Kidney epithelial cell (primary cell): ENCODE measurements at regions not wholly inside any gene's neighbourhood (a gene's known extent, or its start where the extent isn't known, plus 50 kb on each side); places are given as distances from the start of the nearest gene placed in this dataset.

Experiments
- DNase-seq: peaks from one replicate; pipeline ENCODE4 v3.0.0-alpha.2; 2010; ENCODE audit warnings: low read depth
- H3K27me3 ChIP-seq: 2 replicates; pipeline ENCODE4 v1.6.0; 2011; ENCODE audit warnings: low read length; ENCODE audit not compliant: control insufficient read depth, insufficient read depth
- H3K36me3 ChIP-seq: 2 replicates; pipeline ENCODE4 v1.5.1; 2011; ENCODE audit warnings: low read length; ENCODE audit not compliant: control insufficient read depth, insufficient read depth
- H3K4me3 ChIP-seq: 2 replicates; pipeline ENCODE4 v1.5.1; 2011; ENCODE audit warnings: low read depth, mild to moderate bottlenecking, control low read depth, low read length
- TF ChIP-seq, protein P1 (sequence below): IDR thresholded peaks from 2 replicates; pipeline ENCODE4 v1.5.1; 2011; ENCODE audit warnings: mild to moderate bottlenecking, moderate library complexity, low read length, control low read depth, inconsistent platforms; ENCODE audit not compliant: insufficient read depth, poor library complexity, severe bottlenecking

DNA sequence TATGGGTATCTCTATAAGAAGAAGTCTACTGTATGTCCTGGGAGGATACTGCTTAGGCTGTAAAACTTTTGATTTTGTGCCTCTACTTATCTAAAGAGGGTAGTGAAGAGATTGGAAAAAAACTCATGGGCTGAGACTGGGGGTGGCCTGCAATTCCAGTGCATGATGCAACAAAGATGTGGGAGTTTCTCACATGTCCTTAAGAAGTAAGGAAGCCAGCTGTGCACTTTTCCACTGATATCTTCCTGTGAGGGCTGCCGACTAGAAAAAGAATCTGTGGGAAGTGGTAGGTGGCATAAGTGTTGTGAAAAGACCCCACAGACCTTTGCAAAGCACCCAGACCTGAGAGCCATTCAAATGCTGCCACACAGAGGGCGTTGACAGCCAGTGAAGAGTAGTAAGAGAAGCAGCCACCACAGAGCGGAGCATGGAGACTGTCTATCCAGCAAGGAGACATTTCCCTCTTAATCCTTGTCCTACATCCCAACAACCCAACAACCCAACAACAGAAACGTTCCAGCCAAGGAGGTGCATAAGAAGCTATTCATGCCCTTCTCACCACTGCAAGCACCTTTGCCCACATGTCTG is 65.1 kb downstream of the PFDN4 start:
- no peak overlapping the region for H3K4me3 ChIP-seq
- H3K27me3 ChIP-seq: no peaks in the 10 kb centered on the region
- TF ChIP-seq, protein P1, sequence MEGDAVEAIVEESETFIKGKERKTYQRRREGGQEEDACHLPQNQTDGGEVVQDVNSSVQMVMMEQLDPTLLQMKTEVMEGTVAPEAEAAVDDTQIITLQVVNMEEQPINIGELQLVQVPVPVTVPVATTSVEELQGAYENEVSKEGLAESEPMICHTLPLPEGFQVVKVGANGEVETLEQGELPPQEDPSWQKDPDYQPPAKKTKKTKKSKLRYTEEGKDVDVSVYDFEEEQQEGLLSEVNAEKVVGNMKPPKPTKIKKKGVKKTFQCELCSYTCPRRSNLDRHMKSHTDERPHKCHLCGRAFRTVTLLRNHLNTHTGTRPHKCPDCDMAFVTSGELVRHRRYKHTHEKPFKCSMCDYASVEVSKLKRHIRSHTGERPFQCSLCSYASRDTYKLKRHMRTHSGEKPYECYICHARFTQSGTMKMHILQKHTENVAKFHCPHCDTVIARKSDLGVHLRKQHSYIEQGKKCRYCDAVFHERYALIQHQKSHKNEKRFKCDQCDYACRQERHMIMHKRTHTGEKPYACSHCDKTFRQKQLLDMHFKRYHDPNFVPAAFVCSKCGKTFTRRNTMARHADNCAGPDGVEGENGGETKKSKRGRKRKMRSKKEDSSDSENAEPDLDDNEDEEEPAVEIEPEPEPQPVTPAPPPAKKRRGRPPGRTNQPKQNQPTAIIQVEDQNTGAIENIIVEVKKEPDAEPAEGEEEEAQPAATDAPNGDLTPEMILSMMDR: no peak
- no peaks in the 10 kb centered on the region for H3K36me3 ChIP-seq
- DNase-seq: no peak

DNA sequence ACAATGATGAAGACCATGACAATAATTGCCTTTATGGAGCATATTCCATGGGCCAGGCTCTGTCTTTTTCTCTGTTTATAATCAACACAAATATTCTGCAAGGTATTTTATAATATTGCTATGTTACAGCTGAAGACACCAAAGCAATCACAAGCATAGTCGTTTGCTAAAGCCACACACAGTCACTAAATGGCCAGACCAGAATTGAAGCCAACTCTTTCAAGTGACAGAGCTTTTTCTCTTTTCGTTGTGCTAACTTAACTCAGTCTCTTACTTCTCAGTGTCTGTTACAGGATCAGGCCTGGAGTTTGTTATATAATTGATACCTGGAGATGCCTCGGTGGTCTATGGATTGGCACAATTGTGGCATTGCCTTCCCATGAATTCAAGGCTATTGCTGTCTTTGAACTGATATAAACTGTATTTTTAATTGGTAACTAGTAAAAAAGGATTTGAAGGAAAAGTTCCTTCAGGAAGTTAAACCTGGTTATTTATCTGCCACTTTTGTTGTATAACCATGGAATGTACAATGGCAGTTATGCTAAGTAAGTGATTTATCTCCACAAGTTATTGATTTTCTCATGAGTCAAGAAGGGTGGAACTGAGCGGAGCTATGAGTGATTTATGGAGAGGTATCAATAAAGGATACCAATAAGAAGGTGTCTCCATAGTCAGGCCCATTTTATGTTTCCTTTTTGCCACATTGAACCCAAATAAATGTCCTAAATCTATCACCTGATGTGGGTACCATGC is 67.6 kb downstream of the PFDN4 start:
- H3K27me3 ChIP-seq: no peaks in the 10 kb centered on the region
- H3K4me3 ChIP-seq: no peak overlapping the region
- TF ChIP-seq, protein P1: no peak
- no peaks in the 10 kb centered on the region for H3K36me3 ChIP-seq
- DNase-seq: no peak

DNA sequence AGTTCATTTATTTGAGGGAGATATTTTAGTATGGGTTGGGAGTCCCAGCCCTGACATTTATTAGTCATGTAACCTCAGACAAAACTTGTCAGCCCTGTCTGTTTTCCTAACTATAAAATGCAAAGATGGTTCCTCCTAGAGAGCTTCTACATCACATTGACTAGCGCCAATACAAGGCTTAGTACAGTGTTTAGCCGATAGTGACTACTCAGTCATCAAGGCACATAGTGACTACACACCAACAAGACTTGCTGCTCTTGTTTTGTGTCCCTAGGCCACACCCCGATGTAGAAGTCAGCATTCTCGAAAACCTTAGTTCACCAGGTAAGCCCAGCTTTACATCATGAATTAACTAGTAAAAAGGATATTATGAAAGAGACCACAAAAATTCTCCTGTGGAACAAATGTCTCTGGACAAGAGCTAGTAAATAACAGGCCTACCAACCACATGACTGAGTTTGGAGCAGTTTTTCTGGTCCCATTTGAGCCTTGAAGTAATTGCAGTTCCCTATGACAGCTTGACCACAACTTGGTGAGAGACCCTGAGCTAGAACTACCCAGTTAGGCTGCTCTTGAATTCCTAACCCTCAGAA is 68.8 kb downstream of the PFDN4 start:
- H3K4me3 ChIP-seq: no peak overlapping the region
- DNase-seq: no peak
- H3K36me3 ChIP-seq: no peaks in the 10 kb centered on the region
- TF ChIP-seq, protein P1: no peak
- H3K27me3 ChIP-seq: no peaks in the 10 kb centered on the region

DNA sequence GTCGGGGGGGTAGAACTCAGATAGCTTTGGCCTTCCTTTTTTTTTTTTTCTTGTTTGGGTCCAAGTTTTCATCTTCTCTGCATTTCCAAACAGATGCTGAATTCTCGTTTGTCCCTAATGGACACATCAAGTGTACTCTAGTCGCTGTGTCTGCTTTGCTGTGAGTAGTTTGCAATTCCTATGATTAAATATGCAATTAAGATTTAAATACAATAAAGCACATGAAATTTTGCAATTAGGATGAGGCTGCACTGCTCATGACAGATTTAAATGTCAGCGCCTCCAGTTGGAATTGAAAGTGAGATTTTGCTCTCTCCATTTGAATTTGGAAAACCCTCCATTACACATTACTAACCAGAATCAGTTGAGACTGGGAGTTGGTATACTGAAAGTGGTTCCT is 70.4 kb downstream of the PFDN4 start:
- TF ChIP-seq, protein P1: no peak
- Histone ChIP-seq H3K27me3 (no peaks in the 10 kb centered on the region), H3K4me3 (no peak overlapping the region), H3K36me3 (no peaks in the 10 kb centered on the region)
- DNase-seq: no peak

DNA sequence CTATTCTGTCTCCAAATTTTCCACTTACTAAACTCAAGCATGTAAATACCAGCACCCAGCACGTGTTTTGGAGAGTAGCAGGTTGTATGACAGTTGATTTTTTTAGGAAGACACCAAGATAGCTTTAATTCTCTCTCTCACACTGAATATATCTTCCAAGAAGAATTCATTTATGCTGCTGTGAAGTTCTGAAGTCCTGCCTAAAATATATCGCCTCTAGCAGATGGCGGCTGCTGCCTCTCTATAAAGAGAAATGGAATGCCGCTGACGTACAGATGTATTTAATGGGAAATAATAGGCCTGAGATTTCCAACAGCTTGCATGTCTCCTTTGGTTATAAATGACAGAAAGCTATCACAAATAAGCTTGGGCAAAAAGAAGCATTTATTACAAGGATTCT is 74.7 kb downstream of the PFDN4 start:
- no peak overlapping the region for H3K4me3 ChIP-seq
- no peaks in the 10 kb centered on the region for H3K27me3 ChIP-seq
- TF ChIP-seq, protein P1: no peak
- H3K36me3 ChIP-seq: no peaks in the 10 kb centered on the region
- DNase-seq: no peak

DNA sequence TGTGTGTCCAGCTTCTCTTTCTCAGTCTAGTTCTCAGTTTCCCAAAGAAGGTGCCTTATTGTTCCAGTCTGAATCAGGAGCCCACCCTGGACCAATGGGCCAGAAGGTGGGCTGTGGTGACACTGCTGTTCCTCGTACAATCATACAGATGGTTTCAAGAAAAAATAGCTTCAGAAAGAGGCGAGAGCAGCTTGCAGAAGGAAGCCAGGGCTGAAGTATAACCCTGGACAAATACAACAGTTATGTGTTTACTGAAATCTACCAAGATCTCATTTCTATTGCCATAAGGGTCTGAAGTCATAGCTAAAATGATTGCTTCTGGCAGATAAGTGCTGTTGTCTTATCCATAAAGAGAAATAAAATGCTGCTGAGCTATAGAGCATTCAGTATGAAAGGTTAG is 75.4 kb downstream of the PFDN4 start:
- H3K36me3 ChIP-seq: no peaks in the 10 kb centered on the region
- no peak overlapping the region for H3K4me3 ChIP-seq
- TF ChIP-seq, protein P1: no peak
- DNase-seq: no peak
- no peaks in the 10 kb centered on the region for H3K27me3 ChIP-seq
